ENCODE measurements at regions not wholly inside any gene's neighbourhood (a gene's known extent, or its start where the extent isn't known, plus 50 kb on each side); places are given as distances from the start of the nearest gene placed in this dataset.

DNA sequence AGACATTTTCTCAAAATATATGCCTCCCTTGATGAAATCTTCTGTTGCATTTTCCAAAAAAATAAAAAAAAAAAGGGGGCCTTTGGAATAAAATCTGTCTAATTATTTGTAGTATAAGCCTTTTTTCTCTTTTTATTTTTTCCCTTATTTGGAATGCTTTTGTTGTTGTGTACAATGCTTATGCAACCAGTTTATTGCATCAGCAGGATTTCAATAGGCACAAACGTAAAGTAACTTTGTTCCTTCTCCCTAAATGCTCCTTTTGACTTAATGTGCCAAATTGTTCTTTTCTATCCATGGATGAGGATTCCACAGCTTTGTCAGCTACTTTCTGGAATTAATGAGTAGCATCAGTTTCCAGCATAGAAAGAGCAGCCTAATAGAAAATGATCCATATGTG lies 59.6 kb upstream of the HPGD start:
- no peak for TF ChIP-seq ESRRA (IDR thresholded peaks at IDR 0.05; ENCODE audit: low read length)
- no peak for TF ChIP-seq CTCF (IDR thresholded peaks at IDR 0.05 in 2 of 3, conservative IDR thresholded peaks at IDR 0.05 in 1 of 3; ENCODE audit: control insufficient read depth in 2 of 3, extremely low read depth in 1 of 3, insufficient read depth in 1 of 3, low read depth in 3 of 3, low read length in 3 of 3)
- no peak for TF ChIP-seq RAD21 (IDR thresholded peaks at IDR 0.05; ENCODE audit: insufficient read depth, low read depth, low read length)

Measured in GM12878 (cell line).